CD4-positive, alpha-beta T cell treated with Interleukin-1 beta for 1 hour (primary cell): ENCODE measurements at regions not wholly inside any gene's neighbourhood (a gene's known extent, or its start where the extent isn't known, plus 50 kb on each side); places are given as distances from the start of the nearest gene placed in this dataset.

Experiments
- DNase-seq, 2 donors: peaks; one replicate each; pipeline ENCODE4 v3.0.0-alpha.2; 2020 to 2022

- DNase-seq = no peak
These were observed 66.5 kb downstream of the ADRA2C start for GRCh38 chr4:3832536-3833220.

- DNase-seq = no peak
These were observed 67.3 kb downstream of the ADRA2C start for GRCh38 chr4:3833326-3833989.

DNA sequence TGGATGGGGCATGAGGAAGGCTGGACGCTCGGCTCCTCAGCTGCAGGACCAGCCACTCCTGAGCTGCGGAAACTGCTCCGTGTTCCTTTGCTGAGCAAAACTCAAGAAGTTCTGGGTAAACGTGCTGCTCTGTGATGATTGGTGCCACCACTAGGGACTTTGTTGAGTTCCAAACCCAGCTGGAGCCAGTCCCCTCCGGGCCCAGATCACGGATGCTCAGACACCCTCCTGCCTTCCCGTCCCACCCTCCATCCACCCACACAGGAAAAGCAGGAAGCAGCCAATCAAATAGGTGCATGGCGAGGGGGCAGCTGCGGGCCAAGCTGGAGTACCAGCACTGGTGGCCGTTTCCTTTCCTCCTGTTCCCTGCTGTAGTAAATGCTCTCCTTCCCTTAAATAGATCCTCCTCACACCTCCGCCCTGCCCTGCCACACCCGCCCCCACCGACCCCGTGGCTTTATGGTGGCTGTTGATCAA is 68.0 kb downstream of the ADRA2C start:
- DNase-seq = no peak

DNA sequence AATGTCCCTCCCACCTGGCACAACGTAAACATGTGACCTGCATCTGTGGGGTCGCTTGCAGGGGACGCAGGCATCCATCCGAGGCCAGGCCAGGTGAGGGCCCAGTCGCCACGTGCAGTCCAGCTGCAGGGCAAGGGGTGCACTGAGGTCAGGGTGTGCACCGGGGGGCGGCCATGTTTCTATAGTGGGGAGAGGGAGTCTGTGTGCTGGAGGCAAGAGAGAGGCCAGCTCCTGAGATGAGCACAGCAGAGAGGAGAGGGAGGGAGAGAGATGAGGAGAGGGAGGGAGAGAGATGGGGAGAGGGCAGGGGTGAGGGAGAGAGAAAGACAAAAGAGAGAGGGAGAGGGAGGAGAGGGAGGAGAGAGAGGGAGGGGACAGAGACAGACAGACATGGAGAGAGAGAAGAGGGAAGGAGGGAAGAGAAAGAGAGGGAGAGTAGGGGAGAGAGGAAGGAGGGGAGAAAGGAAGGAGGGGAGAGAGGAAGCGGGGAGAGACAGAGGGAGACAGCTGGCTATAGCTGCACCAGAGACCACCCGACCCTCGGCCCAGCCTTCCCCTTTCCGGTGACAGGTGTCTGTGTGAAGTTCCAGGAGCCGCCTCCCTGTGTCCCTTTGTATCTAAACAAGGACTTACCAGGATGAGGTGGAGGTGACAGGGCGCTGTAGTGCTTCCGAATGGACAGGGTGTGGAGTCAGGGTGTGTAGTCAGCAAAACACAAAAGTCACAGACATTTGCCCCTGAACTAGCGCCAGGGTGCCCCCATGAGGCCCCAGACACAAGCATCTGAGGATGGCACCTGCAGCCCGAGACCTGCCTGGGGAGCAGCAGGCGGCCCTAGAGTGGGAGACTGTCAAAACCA is 68.7 kb downstream of the ADRA2C start:
- DNase-seq = no peak

- no peak for DNase-seq
These were observed 69.6 kb downstream of the ADRA2C start for GRCh38 chr4:3835527-3836405.

GRCh38 chr4:3836406-3836755 is 70.2 kb downstream of the ADRA2C start:
- DNase-seq = no peak

- DNase-seq = no peak
These were observed 70.8 kb downstream of the ADRA2C start for GRCh38 chr4:3836756-3837601.

- no peak for DNase-seq
These were observed 72.5 kb downstream of the ADRA2C start for GRCh38 chr4:3838437-3839380.

- no peak for DNase-seq
These were observed 79.0 kb downstream of the ADRA2C start for GRCh38 chr4:3845094-3845743.

DNA sequence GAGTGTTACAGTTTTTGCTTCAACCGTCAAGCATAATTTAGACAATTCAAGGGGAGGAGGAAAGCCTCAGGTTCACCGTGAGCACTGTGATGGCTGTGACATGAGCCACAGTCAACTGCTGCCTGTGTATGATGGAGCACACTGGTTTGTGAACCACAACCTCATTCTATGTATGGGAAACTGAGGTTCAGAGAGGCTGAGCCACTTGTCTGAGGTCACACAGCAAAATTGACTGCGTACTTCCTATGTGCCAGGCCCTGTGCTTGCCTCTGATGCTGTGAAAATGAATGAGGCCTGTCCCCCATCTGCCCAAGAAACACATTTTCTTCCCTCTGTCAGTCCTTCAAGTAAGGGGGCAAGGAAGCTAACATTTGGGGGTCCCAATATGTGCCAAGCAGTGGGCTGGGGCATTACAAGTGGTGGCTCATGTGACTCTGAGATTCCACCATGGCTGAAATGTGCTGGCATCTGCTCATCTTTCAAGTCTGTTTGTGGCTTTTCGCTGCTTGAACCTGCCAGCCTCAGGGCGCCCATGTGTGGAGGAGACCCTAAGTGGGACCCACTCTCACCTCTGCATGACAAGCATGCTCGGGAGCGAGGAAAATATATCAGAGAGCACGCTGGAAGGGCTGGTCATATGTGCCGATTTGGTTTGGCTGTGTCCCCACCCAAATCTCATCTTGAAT is 79.7 kb downstream of the ADRA2C start:
- DNase-seq = no peak

- no peak for DNase-seq
These were observed 81.2 kb downstream of the ADRA2C start for GRCh38 chr4:3847211-3847940.

DNA sequence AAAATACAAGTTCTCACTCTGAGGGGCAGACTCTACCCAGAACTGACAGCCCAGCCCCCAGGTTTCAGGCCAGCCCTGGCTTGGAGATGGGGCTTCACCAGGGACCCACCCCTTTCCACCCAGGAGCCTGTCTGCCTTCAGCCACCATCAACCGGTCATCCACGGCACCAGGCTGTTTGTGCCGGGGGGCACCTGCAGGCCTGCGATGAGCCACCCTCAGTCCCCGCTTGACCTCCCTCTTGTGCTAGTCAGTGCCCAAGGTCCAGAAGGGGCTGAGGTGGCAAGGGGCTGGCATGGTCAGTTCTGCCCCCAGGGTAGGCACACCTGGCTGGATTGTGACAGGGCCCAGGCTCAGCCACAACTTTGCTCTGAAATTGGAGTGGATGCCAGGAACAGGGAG is 82.1 kb downstream of the ADRA2C start:
- no peak for DNase-seq

DNA sequence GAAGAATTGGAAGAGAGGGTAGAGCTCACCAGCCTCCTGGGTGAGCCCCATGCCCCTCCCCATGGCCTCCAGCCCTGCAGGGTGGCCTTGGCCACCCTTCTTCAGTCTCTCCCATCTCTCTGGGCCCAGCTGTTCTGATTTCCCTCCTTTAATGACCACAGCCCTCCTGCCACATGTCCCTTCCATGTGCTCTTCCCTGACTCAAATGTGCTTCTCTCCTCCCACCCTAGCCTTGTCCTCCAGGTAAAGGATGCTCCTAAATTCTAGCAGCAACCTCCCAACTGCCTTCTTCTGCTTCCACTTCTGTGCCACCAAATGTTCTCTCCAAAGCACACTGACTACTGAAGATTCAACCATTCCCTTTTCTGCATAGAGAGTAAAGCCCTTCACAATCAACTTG is 83.0 kb downstream of the ADRA2C start:
- DNase-seq = no peak

GRCh38 chr4:3850128-3850527 is 83.9 kb downstream of the ADRA2C start:
- no peak for DNase-seq

- DNase-seq = no peak
These were observed 85.0 kb downstream of the ADRA2C start for GRCh38 chr4:3851211-3851610.

- DNase-seq = no peak
These were observed 85.7 kb downstream of the ADRA2C start for GRCh38 chr4:3851881-3852280.

GRCh38 chr4:3852309-3852708 is 86.1 kb downstream of the ADRA2C start:
- DNase-seq = no peak

GRCh38 chr4:3852711-3853110 is 86.5 kb downstream of the ADRA2C start:
- no peak for DNase-seq
